DND-41 (cell line): ENCODE measurements at regions not wholly inside any gene's neighbourhood (a gene's known extent, or its start where the extent isn't known, plus 50 kb on each side); places are given as distances from the start of the nearest gene placed in this dataset.

Experiments used
- ATAC-seq: fragments of 200-7000 bp; cut with Tn5 transposase; 3 replicates; pipeline ENCODE4 v1.9.1; 2021; ENCODE audit warnings: low read depth; ENCODE audit not compliant: insufficient read depth
- DNase-seq: peaks from one replicate; pipeline ENCODE4 v3.0.0-alpha.2; 2020
- H2AFZ ChIP-seq: 2 replicates; pipeline ENCODE4 v1.6.0; 2012; ENCODE audit warnings: low read depth, low read length
- H3K27ac ChIP-seq: 2 replicates; pipeline ENCODE4 v1.5.1; 2012; ENCODE audit warnings: low read length, inconsistent platforms
- H3K27me3 ChIP-seq: fragments of 200-600 bp; sonication (generic); 2 replicates; pipeline ENCODE4 v1.6.0; 2012; ENCODE audit warnings: low read length, mild to moderate bottlenecking, inconsistent platforms; ENCODE audit not compliant: insufficient read depth, poor library complexity
- H3K36me3 ChIP-seq: 2 replicates; pipeline ENCODE4 v1.5.1; 2012; ENCODE audit warnings: low read length, inconsistent platforms; ENCODE audit not compliant: insufficient read depth
- H3K4me1 ChIP-seq: 2 replicates; pipeline ENCODE4 v1.5.1; 2012; ENCODE audit warnings: mild to moderate bottlenecking, low read length; ENCODE audit not compliant: insufficient read depth
- H3K4me2 ChIP-seq: 2 replicates; pipeline ENCODE4 v1.6.0; 2012; ENCODE audit warnings: mild to moderate bottlenecking, moderate library complexity, low read length, inconsistent platforms; ENCODE audit not compliant: insufficient read depth
- H3K4me3 ChIP-seq, 2 experiments: fragments of 200-600 bp in 1 of 2; shearing (Covaris generic) in 1 of 2; 2 replicates each; pipeline ENCODE4 v1.5.1; 2012 to 2016; ENCODE audit warnings: inconsistent platforms in 2 of 2, low read length in 2 of 2, mild to moderate bottlenecking in 2 of 2, low read depth in 1 of 2, moderate library complexity in 1 of 2
- H3K79me2 ChIP-seq: 2 replicates; pipeline ENCODE4 v1.6.0; 2012; ENCODE audit warnings: low read length, inconsistent platforms; ENCODE audit not compliant: insufficient read depth
- H3K9ac ChIP-seq: 2 replicates; pipeline ENCODE4 v1.6.0; 2012; ENCODE audit warnings: low read depth, mild to moderate bottlenecking, inconsistent platforms, low read length, moderate library complexity
- H3K9me3 ChIP-seq: 2 replicates; pipeline ENCODE4 v1.5.1; 2012; ENCODE audit warnings: low read length, moderate library complexity, mild to moderate bottlenecking, inconsistent platforms; ENCODE audit not compliant: insufficient read depth, severe bottlenecking
- H4K20me1 ChIP-seq: 2 replicates; pipeline ENCODE4 v1.6.0; 2012; ENCODE audit warnings: low read length; ENCODE audit not compliant: insufficient read depth
- CTCF ChIP-seq: IDR thresholded peaks from 2 replicates; pipeline ENCODE4 v1.5.1; 2012; ENCODE audit warnings: borderline replicate concordance, low read length, moderate library complexity, mild to moderate bottlenecking; ENCODE audit not compliant: poor library complexity, severe bottlenecking; ENCODE audit errors: extremely low read depth
- EZH2 ChIP-seq: IDR thresholded peaks from 3 replicates; pipeline ENCODE4 v1.6.1; 2012; ENCODE audit warnings: borderline replicate concordance, low read depth, mild to moderate bottlenecking, moderate library complexity, low read length, inconsistent platforms; ENCODE audit not compliant: severe bottlenecking

- TF ChIP-seq CTCF, result no peak
- no peak for TF ChIP-seq EZH2
- Histone ChIP-seq H3K36me3 (no peaks in the 10 kb centered on the region), H3K27ac (no peak overlapping the region), H3K4me3 (no peak overlapping the region), H3K4me1 (no peaks in the 10 kb centered on the region), H3K9me3 (no peaks in the 10 kb centered on the region), H3K4me2 (no peak overlapping the region), H3K79me2 (no peaks in the 10 kb centered on the region), H3K9ac (no peak overlapping the region), H4K20me1 (no peaks in the 10 kb centered on the region), H3K27me3 (peaks cover 11% of the 10 kb centered on the region), H2AFZ (no peak overlapping the region)
- DNase-seq (no peak), ATAC-seq (no peak)
Observed at GRCh38 chr2:41854227-41854626, 193.6 kb upstream of the PKDCC start.

GRCh38 chr2:41856946-41857345, 190.9 kb upstream of the PKDCC start:
- Histone ChIP-seq H3K9me3 (no peaks in the 10 kb centered on the region), H3K79me2 (no peaks in the 10 kb centered on the region), H3K4me2 (no peak overlapping the region), H4K20me1 (no peaks in the 10 kb centered on the region), H3K4me3 (no peak overlapping the region), H3K4me1 (no peaks in the 10 kb centered on the region), H3K27ac (no peak overlapping the region), H3K36me3 (no peaks in the 10 kb centered on the region), H2AFZ (no peak overlapping the region), H3K9ac (no peak overlapping the region), H3K27me3 (peaks cover 14% of the 10 kb centered on the region)
- DNase-seq (no peak), ATAC-seq (no peak)
- no peak for TF ChIP-seq EZH2
- no peak for TF ChIP-seq CTCF

GRCh38 chr2:41859615-41860514, 188.0 kb upstream of the PKDCC start:
- no peak overlapping the region for H3K4me2 ChIP-seq
- no peaks in the 10 kb centered on the region for H3K9me3 ChIP-seq
- no peak overlapping the region for H3K27ac ChIP-seq
- no peaks in the 10 kb centered on the region for H3K4me1 ChIP-seq
- no peak overlapping the region for H3K9ac ChIP-seq
- no peak for ATAC-seq
- no peak overlapping the region for H2AFZ ChIP-seq
- H3K4me3 ChIP-seq, result no peak overlapping the region
- DNase-seq, result no peak
- H3K79me2 ChIP-seq, result no peaks in the 10 kb centered on the region
- H4K20me1 ChIP-seq, result no peaks in the 10 kb centered on the region
- H3K27me3 ChIP-seq, result peaks cover 7% of the 10 kb centered on the region
- no peak for TF ChIP-seq EZH2
- no peak for TF ChIP-seq CTCF
- no peaks in the 10 kb centered on the region for H3K36me3 ChIP-seq
